ENCODE measurements at regions not wholly inside any gene's neighbourhood (a gene's known extent, or its start where the extent isn't known, plus 50 kb on each side); places are given as distances from the start of the nearest gene placed in this dataset.
"Not testable (repeated sequence)": the region's sequence is repeated elsewhere in the genome, so short reads cannot be mapped to it uniquely, and the experiment has no call there.

DNA sequence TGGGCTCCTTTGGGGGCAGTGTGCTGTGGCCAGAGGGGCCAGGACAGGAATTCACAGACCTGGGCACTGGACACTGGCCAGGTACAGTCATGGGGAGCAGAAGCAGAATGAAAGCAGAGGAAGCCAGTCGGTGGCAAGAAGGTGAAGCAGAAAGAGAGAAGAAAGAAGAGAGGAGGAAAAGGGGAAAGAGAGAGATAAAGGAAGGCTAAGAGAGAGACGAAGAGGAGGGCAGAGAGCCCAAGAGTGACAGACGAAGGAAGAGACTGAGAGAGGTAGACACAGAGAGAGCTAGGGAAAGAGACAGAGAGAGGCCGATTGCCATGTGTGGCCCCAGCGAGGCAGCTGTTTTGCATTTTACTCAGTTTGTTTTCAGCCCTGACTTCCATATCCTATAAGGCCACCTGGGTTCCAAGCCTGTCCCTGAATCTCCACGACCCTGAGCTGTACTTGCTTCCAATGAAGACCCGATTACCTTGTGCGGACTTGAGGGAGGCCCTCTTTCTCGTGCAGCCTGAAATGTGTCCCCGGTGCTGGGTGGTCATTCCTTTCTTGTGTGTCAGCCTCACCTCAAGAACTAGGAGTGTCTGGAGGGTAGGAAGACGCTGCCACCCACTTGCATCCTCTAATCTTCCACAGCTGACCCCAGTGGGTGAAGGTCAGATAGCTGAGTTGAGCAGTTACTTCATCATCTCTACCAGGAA is 73.9 kb downstream of the LSM3 start:
- DNase-seq (ENCODE audit: low read depth, low spot score) = no peak

DNA sequence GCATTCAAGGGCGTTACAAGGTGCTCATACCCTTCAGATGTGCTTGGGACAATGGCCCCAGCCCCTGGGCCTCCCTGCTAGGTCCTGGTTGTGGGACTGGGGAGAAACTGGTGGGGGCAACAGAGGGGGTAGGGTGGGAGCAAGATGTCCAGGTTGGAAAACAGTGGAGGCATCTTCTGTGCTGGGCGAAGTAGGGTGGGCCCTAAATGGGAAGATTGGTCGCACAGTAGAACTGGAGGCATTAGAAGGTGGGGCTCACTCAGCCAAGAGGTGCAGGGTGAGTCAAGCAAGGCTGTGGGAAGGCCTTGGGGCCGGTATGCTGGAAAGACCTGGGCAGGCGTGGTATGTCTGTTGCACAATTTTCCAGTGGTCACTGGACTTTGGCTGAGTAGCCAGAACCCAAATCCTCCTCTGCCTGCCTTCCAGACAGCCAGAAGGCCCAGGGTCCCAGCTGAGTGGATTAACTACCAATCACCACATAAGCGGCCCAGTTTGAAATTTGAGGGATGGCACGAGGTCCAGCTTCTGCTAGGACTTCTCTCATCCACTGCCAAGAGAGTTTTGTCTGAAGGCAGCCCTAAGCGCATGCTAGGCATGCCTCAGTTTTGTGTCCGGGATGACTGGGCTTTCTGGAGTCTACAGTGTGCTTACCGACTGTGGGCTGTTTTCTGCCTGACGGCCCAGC is 74.5 kb downstream of the LSM3 start:
- no peak for DNase-seq (ENCODE audit: low read depth, low spot score)

- DNase-seq (ENCODE audit: low read depth, low spot score) = no peak
Observed at GRCh38 chr3:14253707-14254382, 75.2 kb downstream of the LSM3 start.

- no peak for DNase-seq (ENCODE audit: low read depth, low spot score)
Observed at GRCh38 chr3:14254812-14255702, 76.4 kb downstream of the LSM3 start.

DNA sequence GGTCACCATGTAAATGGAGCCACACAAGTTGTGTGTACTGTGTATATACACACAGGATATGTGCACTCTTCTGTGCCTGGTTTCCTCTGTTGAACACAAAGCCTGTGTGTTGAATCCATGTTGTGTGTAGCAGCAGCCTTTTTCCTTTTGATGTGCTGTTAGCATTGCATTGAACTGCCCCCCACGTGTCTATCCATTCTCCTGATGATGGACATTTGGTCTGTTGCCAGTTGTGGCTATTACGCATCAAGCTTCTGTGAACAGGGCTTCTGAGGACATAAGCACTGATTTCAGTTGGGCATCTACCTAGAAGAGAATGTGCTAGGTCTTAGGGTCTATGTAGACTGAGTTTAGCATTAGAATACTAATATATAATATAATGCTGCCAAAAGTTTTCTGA is 77.4 kb downstream of the LSM3 start:
- DNase-seq (ENCODE audit: low read depth, low spot score) = no peak

GRCh38 chr3:14256561-14257342 is 78.1 kb downstream of the LSM3 start:
- no peak for DNase-seq (ENCODE audit: low read depth, low spot score)

DNA sequence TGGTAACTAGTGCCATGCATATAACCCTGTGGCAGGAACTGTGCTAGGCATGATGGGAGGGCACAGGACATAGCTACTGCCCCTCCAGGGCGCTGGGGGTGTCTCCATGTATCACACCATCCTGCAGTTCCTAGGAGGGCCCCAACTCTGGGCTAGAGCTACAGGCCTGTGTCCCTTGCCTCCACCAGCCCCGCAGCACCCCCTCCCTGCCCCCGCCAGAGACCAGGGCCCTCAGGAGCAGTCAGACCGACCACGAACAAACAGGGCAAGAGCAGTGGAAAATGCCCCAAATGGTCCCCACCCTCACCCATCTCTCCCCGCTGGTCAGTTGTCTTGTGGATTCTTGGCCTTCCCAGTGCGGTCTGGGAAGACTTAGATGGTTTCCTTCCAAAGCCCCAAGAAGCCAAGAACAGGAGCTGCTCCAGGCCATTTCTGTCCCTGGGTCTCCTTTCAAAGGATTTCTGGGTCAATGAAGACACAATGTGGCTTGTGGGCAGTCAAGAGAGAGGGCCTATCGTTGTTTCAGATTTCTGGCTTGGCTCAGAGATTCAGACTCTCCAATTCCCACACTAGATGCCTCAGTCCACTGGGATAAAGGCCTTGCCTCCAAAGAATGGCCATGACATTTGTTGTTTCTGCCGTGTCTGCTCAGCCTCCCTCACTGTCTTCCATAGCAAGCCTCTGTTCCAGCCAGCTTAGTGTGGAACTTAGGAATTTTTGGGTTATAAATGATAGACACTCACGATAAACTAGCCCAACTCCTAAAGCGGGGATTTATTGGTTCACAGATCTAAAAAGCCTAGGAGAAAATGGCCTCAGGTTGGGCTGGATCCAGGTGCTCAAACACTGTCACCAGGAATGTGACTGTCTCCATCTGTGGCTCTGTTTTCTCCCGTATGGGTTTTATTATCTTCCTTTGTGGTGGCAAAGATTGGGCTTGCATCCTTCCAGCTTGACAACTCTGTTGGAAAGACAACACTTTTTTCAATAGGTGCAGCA is 80.6 kb downstream of the LSM3 start:
- no peak for DNase-seq (ENCODE audit: low read depth, low spot score)

DNA sequence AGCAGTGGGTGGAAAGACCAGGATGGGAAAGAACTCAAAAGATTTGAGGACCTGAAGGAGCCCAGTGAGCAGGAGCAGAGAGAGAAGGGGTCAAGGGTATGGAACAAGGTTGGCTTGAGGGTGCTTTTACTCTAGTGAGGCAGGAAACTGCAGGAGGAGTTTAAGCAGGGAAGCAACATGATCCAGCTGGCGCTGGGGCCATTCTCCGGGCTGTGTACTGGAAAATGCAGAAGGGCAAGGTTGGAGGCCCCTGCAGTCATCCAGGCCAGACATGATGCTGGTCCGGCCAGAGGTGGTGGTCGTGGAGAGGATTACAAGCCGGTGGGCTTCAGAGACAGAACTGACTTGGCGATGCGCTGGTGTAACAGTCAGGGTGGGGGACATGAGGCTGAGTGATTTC is 81.8 kb downstream of the LSM3 start:
- DNase-seq (ENCODE audit: low read depth, low spot score) = no peak

DNA sequence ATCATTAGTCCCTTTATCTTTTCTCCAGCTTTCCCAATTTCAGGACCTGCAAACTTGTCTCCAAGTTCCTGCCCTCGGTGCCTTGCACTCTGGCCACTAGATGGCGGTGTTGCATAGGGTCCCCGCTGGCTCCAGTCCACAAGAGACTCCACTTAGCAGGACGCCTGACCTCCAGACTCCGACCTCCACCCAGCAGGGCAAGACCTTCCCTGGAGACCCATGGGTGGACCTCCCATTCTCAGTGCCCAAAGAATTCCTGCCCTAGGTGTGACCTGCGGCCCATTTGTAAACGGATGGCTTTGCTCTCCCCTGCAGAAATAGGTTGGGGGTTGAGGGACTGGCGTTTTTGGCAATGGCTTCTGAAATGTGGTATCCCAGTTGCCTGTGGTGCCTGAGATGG is 82.6 kb downstream of the LSM3 start:
- no peak for DNase-seq (ENCODE audit: low read depth, low spot score)

DNA sequence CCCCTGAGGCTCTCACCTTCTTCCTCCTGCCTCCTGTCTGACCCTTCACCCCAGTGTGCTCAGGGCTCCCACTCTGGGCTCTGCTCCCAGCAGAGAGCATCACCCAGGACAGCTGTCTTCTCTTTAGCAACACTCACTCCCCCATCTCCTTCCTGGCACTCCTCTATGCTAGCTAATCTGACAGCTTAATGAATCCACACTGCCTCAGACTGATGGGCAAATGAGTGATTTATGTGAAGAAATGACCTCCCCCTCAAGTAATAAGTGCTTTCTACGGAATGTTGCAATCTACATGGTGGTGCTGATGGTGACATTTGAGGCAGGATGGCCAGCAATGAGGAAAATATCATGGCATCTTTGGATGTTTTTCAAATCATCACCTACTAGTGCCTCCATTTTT is 83.6 kb downstream of the LSM3 start:
- DNase-seq (ENCODE audit: low read depth, low spot score) = no peak

DNA sequence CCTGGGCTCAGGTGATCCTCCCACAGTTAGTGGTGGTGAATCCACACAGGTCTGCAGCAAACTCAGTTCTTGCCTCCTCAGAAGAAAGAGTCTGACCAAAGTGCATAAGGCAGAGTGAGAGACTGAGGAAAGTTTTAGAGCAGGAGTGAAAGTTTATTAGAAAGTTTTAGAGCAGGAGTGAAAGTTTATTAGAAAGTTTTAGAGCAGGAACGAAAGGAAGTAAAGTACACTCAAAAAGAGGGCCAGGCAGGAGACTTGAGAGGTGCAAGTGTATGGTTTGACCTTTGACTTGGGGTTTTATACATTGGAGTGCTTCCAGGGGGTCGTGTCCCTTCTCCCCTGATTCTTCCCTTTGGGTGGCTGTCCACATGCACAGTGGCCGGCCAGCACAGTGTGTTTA is 84.2 kb downstream of the LSM3 start:
- DNase-seq (ENCODE audit: low read depth, low spot score) = no peak

DNA sequence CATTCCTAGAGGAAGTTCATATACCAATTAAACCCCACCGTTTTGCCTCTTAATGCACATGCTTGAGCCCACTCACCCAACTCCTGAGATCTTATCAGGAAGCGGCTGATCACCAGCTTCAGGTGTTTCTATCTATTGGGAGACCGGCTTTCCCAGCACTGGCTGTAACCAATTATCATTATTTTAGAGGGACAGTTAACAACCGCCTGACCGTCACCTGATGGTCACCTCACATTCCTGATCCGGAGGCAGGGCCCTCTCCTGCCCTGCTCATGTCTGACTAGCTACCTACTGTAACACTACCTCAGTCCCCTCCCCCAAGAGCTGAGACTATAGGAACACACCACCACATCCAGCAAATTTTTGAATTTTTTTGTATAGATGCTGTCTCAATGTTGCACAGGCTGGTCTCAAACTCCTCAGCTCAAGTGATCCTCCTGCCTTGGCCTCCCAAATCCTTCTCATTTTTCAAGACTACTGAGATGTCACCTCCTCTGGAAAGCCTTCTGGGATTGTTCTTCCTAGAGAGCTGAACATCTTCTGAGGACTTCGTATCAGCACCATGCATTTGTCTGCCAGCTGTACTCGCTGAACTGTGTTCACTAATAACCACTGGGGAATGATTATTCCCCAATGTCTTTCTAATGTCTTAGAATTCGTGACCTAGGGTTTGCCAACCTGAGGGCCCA is 84.8 kb downstream of the LSM3 start:
- DNase-seq (ENCODE audit: low read depth, low spot score) = no peak

DNA sequence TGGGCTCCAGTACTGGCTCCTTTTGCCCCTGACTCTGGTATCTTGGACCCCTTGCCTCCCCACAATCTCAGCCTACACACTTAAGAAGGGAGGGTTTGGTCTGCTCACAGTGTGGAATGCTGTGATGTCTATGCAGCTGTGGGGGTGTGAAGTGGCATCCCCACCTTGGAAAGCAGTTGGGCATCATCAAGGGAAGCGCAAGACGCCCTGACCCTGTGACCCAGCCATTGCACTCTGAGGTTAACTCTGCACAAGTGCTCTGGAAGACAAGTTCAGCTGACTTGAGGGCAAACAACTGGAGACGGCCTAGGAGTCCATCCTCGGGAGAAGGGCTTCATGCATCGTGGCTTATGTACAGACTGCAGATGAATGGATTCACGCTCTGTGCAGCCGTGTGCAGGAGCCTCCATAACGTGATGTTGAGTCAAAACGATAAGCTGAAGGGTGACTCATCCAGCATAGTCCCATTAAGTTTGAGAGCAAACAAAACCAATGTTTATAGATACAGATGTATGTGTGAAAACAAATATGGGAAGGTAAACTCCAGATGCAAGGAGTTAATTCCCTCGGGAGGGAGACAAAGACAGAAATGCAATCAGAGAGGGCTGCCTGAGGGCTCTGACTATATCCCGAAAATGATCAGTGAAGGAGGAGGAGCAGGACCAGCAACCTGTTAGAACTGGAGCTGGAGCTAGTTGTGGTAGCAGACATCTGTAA is 86.8 kb downstream of the LSM3 start:
- DNase-seq (ENCODE audit: low read depth, low spot score) = no peak

DNA sequence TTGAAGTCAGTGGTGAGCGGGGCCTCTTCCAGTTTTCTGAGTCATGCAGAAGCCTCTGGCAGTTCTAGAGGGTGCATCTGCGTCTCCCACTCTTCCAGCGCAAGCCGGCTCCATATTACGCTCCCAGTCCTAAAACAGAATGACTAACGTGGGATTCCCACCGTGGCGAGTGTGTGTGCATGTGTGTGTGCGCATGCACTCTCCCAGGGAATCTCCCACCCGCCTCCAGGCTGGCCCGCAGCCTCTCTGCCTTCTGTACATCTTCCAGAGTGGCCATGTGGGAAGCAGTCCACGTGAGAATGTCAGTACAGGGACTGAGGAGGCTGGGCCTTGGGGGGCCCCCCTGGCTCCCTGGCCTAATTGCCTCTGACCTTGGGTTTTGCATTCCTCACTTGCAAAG is 87.7 kb downstream of the LSM3 start:
- no peak for DNase-seq (ENCODE audit: low read depth, low spot score)

DNA sequence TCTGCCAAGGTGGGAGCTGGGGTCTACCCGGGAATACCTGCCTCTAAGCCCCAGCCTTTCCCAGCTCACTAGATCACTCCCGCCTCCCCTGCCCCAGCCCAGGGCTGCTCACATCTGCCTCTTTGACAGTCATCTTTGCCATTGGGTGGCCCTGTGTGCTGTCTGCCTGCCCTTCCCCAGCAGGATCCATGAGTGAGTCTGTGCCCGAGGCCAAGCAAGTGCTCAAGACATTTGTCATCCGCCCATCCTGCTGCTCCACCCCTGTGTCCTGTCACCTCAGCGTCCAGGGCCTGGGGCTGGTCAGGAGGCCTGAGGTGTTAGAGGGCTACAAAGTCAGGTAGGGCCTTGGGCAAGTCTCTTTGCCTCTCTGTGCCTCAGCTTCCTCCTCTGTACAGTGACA is 89.4 kb downstream of the LSM3 start:
- no peak for DNase-seq (ENCODE audit: low read depth, low spot score)

DNA sequence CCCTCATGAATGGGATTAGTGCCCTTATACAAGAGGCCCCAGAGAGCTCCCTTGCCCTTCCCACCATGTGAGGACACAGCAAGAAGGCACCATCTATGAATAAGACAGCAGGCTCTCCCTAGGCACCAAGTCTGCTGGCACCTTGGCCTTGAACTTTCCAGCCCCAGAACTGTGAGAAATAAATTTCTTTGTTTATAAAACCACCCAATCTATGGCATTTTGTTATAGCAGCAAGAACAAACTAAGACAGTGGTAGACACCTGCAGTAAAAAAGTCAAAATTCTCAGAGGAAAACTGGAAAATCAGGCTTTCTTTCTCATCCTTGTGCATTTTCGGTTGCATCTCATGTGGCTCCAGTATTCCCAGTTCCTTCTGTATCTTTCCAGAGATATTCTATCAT is 90.3 kb downstream of the LSM3 start:
- DNase-seq (ENCODE audit: low read depth, low spot score) = no peak

DNA sequence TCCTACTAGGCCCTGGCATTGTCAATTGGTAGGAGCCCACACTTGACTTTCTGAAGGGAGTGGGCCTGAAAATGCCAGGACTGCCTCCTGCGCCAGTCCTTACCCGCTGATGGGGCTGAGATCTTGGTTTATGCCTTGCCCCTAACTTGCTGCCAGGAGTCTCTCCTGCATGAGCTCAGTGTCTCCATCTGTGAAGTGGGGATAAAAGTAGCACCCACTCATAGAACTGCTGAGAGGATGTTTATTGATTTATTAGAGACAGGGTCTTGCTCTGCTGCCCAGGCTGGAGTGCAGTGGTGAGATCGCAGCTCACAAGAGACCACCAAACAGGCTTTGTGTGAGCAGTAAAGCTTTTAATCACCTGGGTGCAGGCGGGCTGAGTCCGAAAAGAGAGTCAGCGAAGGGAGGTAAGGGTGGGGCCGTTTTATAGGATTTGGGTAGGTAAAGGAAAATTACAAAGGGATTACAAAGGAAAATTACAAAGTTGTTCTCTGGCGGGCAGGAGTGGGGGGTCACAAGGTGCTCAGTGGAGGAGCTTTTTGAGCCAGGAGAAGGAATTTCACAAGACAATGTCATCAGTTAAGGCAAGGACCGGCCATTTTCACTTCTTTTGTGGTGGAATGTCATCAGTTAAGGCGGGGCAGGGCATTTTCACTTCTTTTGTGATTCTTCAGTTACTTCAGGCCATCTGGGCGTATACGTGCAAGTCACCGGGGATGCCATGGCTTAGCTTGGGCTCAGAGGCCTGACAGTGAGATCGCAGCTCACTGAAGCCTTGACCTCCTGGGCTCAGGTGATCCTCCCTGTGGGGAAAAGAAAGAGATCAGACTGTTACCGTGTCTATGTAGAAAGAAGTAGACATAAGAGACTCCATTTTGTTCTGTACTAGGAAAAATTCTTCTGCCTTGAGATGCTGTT is 93.7 kb downstream of the LSM3 start:
- not testable (repeated sequence) for DNase-seq (ENCODE audit: low read depth, low spot score)
